Endometrium (tissue), 2 donors: ENCODE measurements at regions not wholly inside any gene's neighbourhood (a gene's known extent, or its start where the extent isn't known, plus 50 kb on each side); places are given as distances from the start of the nearest gene placed in this dataset.

Source experiments
- FAIRE-seq: peaks from 2 replicates; lab custom pipeline; 2012; peaks lifted over from hg19 to GRCh38; lab: Jason Lieb, UNC
- donor health status: control.
- donor health status: control.

DNA sequence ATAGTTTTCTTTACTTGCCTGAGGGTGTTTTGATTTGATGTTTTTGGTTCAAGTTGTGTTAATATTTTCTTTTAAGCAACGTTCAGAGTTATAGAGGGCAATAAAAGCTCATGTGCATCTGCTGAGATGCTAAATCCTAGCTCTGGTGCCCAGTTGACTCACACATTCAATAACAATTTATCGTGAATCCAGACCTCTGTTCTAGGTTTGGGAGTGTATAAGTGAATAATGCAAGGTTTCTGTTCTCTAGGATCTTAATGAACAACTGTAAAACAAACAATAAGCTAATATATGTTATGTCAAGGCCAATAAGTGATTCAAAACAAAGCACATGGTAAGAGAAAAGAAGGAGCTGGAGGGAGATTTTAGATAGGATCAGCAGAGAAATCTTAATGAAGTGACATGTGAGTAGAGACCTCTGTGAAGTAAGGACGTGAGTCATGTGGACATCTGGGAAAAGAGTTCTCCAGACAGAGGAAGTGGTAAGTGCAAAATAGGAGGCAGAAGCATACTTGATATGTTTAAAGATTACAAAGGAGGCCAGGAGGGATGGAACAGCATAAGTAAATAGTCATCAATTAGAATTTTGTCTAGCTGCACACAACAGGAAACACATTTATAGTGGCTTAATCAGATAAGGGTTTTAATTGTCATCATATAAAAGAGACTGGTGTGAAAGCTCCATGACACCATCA, 278.5 kb upstream of the HTR2A start:
- no peak for FAIRE-seq

DNA sequence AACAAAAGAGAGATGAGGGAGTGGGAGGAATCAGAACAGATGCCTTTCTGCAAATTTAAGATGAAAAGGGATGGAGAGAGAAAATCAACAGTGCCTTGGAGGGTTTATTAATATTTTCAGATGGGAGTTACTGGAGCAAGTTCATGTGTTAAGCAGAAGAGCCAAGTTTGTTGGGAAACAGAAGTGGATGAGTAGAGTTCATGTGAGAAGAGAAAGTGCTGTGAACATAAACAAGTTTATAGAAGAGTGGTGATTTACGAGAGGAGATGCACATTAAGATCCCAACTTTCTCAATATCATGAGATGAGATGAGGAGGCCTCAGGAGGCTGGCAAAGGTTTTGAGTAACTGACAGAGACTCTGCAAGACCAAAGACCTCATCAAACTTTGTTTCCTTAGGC, 274.1 kb upstream of the HTR2A start:
- no peak for FAIRE-seq

DNA sequence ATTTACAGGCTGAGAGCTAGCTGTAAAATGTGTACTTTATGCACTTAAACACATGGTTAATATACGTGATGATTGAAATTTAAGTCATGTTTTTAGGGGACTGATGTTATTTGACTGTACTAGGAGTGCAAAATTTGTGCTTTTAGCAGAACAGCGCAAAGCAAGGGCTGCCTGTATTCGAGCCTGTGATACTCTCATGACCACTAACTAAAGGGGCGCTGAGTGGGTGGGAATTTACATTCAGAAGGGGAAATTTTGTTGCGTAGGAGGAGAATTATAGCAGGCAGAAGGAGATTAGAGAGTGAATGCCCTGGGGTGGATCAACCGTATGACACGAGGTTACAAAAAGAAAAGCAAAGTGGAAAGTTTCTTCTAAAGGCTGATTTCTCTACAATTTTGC, 271.8 kb upstream of the HTR2A start:
- no peak for FAIRE-seq

DNA sequence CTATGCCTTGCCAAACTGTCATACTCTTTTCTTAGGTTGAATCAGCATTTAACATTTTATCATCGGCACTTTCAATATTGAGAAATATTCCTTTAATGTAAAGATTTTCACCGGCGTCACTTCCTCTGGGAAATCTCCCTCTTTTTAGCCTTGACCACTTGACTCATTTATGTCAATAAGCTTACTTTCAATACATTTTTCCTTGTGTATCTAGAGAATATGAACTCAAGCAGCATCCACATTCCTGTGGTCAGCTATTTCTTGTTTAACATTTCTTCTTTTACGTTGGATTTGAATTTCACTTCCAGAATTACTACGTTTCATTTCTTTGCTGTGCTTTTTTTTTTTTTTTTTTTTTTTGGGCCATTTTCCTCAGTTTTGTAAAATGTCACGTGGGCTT, 271.2 kb upstream of the HTR2A start:
- no peak for FAIRE-seq

DNA sequence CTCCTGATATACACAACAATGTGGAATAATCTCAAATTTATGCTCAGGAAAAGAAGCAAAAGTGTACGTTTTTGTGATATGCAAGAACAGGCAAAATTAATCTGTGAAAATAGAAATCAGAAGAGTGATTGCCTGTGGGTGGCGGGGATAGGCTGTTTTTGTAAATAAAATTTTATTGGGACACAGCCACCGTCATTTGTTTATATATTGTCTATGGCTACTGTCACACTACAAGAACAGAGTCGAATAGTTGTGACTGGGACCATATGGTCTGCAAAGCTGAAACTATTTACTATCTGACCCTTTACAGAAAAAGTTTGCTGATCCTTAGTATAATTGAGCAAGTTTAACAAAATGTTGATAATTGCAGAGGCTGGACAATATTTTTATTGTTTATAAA, 269.5 kb upstream of the HTR2A start:
- FAIRE-seq, result no peak

DNA sequence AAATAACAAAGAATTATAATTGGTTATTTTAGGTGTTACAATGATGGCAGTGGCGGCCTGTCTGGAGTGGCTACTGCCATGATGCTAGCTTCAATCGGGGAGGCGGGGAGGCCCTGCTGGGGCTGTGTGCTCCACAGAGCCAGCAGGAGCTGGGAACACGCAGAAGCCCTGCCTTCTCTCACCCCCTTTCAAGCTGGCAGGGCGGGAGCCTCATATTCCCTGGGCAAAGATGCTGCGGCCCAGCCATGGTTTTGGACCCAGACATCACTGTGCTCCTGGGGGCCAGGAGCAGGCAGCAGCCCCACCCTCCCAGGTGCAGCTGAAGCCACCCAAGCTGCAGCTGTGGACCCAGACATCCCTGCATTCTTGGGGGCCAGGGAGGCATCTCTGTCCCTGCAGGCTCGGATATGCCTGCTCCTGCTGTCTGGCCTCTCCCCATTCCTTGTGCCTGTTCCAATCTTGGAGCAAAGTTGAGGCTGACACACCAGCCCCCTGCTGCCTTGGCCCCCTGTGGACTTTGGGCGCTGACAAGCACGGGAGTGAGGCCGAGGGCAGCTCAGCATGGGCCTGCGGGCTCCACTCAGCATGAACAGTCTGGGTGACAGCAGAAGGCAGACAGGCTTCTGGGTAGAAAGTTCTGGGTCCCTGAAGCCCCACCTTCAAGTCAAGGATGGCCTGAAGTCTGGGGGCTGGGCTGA, 263.1 kb upstream of the HTR2A start:
- FAIRE-seq, result no peak

DNA sequence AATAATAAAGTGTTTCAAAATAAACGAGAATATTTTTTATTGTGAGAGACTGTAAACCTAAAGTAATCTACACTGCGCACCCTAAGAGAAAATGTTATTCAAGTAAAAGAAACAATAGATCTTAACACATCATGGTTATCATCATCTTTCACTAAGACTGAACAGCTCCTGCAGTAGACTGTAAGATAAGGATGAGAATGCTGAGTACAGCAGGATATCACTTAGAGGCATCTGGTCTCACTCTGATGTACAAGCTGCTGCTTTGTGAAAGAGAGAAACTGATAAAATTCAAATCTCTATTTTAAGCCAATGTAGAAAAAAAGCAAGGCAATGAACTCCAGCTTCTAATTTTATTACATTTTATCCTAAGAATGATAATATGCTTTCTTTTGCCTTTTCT, 261.7 kb upstream of the HTR2A start:
- no peak for FAIRE-seq

DNA sequence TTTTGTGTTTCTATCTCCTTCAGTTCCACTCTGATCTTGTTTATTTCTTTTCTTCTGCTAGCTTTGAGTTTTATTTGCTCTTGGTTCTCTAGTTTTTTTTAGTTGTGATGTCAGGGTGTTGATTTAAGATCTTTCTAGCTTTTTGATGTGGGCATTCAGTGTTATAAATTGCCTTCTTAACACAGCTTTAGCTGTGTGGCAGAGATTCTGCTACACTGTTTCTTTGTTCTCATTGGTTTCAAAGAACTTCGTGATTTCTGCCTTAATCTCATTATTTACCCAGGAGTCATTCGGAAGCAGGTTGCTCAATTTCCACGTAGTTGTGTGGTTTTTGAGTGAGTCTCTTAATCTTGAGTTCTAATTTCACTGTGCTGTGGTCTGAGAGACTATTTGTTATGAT, 251.7 kb upstream of the HTR2A start:
- no peak for FAIRE-seq

DNA sequence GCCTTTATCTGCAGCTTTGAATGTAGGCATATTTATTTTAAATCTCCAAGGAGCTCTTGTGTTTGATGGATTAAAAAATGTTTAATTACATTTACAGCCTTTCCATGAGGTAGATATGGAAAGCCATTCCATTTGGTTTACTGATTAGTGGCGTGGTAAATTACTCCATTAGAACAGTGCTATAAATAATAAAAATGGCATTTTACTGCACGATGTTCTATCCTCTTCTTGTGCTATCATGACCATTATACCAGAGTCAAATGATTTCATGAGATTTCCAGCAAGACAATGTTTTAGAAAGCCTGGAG, 250.9 kb upstream of the HTR2A start:
- FAIRE-seq, result no peak

DNA sequence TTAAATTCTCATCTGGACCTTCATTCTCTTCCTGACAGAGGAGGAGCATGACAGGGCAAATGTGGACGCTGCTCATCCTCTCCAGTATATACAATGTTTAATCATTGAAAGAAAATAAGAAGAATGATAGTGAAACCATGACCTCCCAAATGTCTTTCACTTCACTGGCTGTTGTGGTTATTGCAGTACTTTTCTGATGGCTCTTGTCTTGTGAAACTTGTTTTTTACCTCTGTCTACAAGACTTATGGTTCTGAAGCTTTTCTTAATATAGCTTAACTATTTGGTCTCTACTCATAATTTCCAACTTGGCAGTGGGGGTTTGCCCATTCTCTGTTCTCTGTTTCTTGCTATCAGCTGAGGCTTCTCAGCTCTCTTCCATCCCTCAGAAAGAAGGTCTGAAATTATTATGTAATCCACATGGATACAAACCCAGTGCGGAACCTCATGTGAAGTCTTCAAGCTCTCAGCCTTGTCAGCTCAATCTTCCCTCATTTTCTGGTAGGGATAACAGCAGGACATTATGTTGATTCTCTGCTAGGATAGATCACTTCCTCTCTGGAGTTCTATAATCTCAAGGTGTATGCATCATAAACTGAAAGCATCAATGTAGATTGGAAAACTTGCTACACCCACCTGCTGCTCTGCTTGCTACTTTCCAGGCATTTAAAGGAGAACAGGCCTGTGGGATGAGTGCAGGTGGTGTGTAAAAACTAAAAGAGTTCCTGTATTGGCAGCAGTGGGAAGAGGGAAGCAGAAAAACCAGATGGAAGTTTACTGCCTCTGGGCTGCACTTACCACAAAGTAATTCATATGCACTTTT, 250.3 kb upstream of the HTR2A start:
- no peak for FAIRE-seq

DNA sequence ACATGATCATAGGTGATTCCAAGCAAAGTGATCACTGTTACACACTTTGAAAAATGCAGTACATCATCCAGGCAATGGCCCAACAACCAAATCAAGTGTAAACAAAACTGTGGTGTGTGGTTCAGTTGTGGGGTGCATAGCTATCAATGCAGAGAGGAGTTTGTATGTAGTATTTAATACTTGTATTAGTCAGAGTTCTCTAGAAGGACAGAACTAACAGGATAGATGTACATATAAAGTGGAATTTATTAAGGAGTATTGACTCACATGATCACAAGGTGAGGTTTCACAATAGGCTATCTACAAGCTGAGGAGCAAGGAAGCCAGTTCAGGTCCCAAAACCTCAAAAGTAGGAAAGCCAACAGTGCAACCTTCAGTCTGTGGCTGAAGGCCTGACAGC, 249.3 kb upstream of the HTR2A start:
- no peak for FAIRE-seq

DNA sequence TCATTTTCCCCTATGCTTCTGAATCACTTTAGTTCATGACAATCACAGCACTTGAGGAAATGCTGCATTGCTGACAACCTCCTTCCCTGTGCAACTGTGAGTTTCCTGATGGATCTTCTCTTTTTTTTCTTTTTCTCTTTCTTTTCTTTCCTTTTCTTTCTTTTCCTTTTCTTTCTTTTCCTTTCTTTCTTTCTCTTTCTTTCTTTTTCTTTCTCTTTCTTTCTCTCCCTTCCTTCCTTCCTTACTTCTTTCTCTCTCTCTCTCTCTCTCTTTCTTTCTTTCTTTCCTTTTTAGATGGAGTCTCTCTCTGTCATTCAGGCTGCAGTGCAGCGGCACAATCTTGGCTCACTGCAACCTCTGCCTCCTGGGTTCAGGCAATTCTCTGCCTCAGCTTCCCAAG, 247.9 kb upstream of the HTR2A start:
- FAIRE-seq, result no peak

DNA sequence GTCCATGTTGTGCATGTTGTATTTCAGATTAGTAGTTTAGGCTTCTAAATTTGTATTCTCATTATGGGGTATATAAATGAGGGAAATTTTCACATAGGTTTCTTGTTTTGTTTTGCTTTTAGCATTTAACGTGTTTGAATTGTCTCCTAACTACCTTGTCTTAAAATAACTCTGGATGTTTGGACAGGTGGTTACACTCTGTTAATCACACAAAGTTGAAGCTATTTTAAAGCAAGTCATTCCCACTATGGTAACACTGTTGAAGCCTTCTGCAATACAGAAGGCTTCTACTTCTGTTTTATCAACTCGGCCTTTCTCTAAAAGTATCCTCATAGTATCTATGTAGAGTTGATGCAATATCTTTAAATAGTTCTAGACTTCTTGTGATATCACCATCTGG, 245.3 kb upstream of the HTR2A start:
- FAIRE-seq, result no peak

DNA sequence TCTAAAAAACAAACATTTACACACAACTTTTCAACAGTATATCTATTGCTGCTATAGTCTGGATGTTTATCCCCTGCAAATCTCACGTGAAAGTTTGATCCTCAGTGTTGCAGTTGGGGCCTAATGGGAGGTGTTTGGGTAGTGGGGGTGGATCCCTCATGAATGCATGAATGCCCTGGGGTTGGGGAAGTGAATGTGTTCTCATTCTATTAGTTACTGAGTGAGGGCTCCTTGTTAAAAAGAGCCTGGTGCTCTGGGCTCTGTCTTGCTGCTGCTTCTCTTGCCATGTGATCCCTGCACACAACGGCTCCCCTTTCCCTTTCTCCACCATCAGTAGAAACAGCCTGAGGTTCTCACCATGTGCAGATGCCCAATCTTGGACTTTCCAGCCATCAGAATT, 242.7 kb upstream of the HTR2A start:
- FAIRE-seq, result no peak

DNA sequence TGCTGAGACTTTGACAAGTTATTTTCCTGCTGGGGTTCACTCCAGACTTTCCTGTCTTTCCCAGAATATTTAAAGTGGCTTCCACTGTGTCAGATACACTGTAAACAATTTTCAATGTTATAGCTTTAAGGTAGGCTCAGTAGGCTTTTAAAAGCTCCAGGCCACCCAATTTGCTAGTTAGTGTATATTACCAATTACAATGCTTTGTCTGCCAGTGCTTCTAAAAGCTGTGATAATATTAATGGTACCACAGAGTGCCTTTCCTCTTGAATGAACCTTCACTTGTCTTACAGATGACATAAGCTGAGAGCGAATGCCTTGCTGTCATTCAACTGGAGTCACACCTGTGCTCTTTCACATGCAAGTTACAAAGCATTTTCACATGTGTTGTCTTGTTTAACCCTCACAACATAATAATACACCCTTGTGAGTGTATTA, 239.7 kb upstream of the HTR2A start:
- FAIRE-seq, result no peak

DNA sequence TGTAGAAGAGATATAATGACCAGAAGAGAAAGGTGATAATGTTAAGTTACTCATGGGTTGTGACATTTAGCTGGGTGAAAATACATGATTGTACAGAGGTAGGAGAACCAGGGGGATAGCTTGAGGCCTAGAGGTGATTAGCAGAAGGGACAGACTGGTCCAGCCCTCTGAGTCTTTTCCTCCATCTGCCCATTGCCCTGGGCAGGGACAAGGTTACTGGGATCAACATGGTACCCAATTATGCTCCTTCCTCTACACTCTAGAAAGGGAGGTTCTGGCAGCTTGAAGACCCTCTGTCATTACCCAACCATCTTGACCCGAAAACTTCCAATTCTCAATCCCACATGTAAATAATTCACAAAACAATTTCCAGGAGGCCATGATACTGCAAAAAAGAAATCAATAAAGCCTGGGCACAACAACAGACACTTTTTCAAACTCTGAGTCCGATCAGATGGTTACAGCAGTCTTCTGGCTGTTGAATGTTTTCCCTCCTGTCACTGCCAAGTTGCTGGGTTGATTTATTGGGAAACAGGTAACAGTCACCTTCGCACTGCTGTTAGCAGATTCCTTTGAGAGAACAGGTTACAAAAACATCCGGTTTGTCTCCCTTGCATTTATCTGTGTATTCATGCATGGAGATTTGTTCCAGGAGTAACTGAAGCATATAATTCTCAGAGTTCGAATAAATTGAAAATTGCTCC, 239.1 kb upstream of the HTR2A start:
- no peak for FAIRE-seq

DNA sequence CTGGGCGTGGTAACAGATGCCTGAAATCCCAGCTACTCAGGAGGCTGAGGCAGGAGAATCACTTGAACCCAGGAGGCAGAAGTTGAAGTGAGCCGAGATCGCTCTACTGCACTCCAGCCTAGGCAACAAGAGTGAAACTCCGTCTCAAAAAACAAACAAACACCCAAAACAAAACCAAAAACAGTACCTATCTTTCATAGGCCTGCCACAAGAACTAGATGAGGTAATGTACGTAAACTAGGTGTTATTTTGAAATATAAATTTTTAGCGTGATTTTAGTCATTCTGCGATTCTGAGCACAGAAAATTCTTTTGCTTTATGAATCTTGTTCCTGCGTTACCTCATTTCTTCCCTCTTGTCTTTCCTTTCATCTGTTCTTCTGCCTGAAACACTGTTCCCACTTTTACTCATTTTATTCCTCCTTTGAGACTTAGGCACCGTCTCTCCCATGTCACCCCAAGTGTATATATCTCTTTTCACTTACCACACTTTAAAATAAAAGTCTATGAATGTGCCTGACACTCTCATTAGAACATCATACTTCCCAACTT, 238.2 kb upstream of the HTR2A start:
- no peak for FAIRE-seq

DNA sequence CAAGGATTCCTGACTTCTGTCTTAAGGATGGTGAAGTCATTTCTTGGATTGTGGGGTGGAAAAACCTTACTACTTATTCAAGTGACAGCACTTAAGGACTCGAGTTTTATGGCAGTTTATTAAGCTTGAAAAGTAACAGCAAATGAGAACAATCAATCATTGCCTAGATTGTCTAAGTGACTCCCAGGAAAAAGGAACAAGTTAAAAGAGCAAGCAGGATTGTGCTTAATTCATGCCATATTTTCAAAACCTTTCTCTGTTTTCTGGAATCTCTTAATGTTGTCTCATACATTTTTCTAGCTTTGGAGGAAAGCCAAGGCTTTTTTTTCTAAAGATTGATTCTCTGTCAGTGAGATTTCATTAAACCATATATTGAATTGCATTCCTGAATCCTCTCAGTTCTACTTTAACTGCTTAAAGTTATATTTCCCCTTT, 236.2 kb upstream of the HTR2A start:
- no peak for FAIRE-seq

DNA sequence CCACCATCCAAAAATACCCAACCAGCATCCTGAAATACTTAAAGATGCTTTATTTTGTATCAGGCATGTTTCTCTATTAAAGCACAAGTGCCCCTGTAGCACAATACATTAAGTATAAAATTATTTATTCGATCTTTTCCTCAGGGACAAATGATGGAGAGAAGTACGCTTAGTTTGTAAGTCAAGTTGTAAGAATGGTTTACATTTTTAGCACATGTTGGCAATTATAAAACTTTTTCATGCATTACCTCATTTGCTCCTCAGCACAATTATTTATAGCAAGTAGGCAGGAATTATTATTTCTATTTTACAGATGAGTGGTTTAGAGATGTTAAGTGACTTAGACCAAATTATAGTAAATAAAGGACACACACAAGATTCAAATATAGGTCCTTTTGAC, 232.6 kb upstream of the HTR2A start:
- FAIRE-seq, result no peak

DNA sequence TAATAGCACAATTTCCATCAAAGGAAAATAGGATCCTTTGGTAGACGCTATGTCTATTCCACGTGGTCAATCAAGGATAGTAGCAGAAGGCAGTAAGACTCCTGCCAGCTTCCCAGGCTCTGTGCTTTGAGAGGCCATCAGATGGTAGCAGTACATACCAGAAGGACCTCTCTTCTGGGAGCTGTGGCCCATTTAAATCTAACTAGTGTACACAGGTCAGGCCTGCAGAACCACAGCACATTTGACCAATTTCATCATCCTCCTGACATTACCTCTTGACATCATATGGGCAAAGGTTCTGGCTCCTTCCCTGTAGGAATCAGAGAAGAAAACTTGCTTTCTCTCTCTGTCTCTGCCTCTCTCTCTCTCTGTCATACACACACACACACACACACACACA, 229.6 kb upstream of the HTR2A start:
- no peak for FAIRE-seq

DNA sequence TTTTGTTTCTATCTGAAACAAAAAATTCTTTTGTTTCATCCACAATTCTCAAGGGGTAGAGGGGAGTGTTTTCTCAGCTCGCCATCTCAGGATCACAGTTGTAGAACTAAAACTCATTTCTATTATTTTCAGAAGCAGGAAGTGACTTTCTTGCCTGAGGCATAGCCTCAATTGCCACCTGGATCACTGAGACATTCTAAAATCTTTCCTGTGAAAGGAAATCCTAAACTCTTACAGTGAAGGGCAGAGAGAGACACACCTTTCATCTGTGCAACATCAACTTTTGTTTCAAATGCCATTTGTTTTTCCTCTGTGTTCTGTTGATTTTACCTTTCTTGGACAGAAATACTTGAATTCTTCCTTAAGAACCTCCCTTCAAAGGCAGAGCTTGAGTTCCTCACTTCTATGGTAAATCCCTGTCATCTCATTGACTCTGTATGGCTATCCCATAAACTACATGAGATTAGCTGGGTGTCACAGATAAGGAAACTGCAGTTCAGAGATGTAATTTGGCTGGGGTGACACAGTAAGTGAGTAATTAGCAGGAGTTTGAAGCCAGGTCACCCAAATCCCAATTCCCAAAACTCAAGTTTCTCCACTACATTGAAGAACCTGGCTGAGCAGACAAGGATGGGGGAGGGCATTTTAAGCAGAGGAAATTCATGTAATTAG, 224.4 kb upstream of the HTR2A start:
- FAIRE-seq, result no peak

DNA sequence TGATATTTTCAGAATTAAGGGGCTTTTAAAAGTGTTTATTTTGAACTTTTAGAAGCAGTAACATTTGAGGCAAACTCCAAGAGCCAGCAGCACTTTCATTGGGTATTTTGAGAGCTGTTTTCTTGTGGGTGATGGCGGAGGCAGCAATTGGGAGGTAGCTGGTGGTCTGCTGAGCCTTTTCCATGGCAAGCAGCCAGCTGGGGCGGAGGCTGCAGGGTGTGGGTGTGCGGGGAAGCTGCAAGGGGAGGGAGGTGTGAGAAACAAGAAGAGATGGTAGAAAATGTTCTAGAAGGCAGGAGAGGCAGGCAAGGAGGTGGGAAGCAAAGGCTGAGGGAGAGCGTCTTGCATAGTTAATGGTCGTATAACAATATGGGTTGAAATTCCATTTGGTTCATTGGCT, 223.4 kb upstream of the HTR2A start:
- FAIRE-seq, result no peak
